ENCODE measurements at regions not wholly inside any gene's neighbourhood (a gene's known extent, or its start where the extent isn't known, plus 50 kb on each side); places are given as distances from the start of the nearest gene placed in this dataset.

DNA sequence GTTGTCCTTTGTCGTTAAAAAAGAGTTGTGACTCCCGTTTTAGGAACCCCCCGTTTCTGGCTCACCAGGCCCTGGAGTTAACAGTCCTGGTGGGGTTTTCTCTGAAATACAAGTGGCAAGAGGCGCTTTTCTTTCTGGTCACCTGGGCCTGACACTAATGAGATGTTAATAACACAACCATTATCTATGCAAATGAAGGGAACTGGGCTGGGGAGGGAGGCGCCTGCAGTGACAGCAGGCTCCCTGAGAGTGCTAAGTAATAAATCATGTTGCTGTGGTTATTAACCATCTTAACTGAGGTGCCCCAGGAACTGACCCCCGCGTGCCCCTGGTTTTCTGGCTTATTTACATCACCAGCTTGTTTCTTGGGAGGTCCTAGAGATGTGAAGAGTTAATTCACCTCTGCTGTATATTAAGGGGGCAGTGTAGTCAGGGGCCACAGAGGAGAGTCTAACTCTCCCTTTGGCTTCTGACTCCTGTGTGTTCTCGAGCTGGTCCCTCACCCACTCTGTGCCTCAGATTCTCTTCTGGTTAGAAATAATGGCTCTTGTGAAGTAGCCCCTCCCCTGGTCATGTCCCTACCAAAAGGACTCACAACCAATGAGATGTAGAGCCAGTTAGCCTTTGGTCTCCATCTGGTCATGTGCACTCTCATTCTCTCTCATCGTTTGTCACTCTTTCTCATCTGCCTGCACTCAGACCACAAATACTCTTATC, 276.6 kb upstream of the CADM1 start:
- DNase-seq (ENCODE audit: insufficient read length, low spot score) = no peak
- FAIRE-seq = no peak

DNA sequence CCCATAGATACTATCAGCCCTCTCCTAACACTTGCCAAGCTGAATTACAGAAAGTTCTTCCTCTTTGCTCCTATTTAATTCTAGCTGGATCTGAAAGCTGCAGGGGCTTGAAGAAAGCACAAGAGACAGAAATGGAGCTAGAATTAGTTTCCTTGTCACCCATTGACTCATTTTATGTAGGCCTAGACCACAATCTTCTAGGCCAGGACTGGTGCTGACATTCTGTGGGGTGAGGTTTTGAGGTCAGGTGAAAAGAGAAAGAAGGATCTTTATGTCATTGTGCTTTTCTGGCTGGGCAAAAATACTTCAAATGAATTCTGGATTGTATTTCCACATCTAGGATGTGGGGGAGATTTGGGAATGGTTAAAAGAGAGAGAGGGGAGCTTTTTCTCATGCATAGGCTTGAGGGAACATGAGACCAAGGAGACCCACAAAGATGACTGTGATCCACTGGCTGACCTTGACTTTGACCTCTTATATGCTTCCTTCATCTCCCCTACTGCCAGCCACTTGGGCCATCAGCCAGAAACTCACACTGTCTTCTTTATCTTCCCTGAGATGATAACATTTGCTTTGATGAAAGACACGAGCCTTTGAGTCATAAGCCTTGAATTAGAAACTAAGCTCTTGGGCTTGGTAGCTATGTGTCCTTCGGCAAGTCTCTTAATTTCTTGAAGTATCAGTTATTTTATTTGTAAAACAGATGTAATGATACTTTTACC, 274.9 kb upstream of the CADM1 start:
- FAIRE-seq (no peak), DNase-seq (ENCODE audit: insufficient read length, low spot score) (no peak)

DNA sequence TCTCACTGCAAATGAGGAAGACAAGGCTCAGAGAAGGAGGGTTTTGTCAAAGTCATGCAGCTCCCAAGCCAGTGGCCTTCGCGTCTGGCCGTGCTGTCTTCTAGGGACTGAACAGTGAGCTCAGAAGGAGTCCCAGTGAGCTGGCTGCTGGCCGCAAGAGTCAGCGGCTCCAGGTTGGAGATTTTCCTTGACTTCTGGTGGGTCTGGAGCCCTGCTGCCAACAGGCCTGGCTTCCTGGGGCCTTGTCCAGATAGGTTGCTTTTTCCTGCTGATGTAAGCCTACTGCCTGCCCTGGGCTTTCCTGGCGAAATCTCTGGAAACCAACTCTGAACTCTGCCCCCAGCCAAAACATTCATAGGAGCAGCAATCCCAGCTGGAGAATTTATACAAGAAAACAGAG, 272.7 kb upstream of the CADM1 start:
- DNase-seq (ENCODE audit: insufficient read length, low spot score) = no peak
- FAIRE-seq = no peak

DNA sequence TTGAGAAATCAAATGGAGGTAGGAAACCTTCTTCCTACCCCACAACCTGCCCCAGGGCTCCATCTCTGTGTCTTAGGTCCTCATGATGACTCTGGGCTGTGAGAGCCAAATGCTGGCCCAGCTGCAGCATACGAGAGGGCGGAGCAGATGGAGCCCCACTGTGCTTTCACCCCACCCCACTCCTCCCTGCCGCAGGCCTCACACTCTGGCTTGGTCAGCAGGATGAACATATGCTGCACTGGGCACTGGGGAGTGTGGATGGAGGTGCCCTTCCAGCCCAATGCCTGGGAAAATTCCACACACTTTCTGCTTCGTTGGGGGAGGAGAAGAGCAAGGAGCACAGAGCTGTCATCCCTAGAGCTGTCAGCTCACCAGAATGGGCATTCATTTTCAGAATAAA, 271.6 kb upstream of the CADM1 start:
- DNase-seq (ENCODE audit: insufficient read length, low spot score) (no peak), FAIRE-seq (no peak)

DNA sequence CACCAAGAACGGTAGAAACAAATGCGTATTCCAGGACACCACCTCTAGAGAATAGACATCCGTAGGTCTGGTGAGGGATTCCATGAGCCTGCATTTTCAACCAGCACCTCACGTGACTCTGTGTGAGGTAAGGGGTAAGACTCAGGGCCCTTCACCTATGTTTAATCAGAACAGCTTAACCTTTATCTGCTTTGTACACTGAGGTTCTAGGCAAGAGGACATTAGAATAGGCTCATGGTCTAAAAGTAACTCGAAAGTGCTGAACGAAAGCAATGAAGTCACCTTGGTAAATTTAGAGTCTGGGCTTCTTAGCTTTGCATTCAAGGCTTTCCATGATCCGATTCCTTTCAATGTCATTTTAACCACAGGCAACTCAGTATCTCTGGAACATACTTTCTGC, 270.5 kb upstream of the CADM1 start:
- no peak for FAIRE-seq
- DNase-seq (ENCODE audit: insufficient read length, low spot score) = no peak

DNA sequence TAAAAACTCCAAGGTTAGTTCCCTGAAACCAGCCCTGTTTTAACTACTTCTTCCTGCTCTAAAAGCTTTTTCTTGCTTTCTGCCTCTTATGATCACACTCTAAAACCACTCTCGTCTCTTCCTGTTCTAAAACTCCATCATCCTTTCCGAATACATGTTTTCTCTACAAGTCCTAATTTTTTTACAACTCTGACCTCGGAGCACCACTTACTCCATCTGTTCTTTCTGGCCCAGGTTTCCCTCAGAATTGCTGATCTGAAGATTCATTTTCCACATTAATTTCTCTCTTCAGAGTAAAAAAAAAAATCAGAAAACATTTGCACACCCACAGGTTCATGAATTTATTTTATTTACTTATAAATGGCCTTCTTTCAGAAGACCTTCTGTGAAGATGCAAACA, 265.7 kb upstream of the CADM1 start:
- DNase-seq (ENCODE audit: insufficient read length, low spot score) (no peak), FAIRE-seq (no peak)

DNA sequence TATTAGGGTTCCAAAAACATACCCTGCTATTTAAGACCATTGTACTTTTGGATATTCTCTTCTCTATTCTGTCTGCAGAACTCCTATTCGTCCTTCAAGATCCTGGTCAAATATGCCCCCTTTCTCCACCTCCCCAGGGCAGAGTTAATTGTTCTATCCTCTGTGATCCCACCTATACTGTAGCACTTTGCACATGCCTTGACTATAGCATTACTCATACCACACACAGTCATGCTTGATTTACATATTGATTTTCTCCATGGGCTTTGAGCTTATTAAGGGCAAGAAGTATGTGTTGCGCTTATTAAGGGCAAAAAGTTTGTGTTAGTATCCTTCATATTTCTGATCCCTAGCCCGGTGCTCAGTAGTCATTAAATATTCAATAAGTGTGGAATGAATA, 263.7 kb upstream of the CADM1 start:
- no peak for FAIRE-seq

DNA sequence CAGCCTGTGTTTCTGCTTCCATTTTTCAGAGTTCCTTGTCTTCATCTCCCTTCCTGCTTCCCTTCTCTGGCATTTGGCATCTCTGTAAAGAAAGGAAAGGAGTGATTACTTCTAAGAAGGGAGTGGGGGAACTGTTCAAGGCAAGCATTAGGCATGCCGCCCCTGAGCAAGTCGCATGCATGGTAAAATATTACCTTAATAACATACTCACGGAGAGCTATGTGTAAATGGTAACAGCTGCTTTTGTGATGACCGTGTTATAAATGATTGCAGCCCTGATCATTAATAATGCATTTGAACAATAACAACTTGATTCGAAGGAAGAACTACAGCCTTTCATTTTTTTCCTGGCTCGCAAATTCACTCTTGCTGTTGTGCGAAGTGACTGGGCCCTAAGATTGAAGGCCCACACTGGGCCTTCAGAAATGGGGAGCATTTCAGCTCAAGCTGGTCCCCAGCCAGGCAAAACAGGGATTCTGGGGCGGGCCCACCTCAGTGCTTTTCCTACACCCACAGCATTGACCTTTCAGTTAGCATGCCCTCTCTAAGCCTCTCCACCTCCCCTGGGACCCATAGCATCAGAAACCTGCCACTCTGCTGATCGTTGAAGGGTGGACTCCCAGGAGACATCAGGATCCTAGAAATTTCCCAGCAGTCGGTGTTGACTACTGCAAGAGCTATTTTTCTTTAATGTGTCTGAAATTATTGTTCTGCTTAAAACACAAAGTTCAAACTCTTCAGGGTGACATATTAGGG, 263.0 kb upstream of the CADM1 start:
- DNase-seq (ENCODE audit: insufficient read length, low spot score) (no peak), FAIRE-seq (no peak)

More for the DNA sequence above, 263.7 kb upstream of the CADM1 start:
- DNase-seq (ENCODE audit: insufficient read length, low spot score) = no peak

DNA sequence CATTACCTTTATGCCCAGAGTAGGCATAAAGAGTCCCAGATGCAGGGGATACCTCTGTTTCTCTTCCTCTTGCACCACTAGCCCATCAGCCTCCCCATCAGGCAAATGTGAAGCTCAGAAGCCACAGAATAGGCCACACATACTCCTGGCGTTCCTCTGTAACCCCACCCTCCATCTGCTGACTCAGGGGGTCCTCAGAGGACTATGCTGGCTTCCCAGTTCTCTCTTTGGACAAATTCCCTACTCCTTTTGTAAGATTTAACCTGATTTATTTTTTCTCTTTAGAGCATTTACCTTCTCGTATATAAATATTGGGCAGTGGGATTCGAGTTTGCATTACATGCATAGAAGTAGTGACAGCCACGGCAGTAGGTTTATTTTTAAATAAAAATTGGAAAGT, 262.3 kb upstream of the CADM1 start:
- DNase-seq (ENCODE audit: insufficient read length, low spot score) = no peak
- no peak for FAIRE-seq

DNA sequence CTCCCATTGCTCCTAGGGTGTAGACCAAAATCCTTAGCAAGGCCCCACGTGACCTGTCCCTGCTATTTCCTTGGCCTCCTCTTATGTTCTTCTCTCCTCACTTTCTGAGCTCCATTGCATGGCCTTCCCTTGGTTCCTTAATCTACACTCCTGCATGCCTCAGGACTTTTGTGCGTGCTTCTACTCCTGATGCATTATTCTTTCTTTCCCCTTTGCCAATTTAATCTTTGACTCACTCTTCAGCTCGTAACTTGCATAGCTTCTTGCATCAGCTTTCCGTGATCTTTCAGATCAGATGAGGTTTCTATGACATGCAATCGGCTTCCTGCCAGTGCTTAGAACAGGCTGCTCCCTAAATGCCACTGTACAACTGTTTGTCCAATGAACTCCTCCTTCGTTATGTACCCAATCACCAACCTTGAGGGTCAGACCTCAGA, 261.6 kb upstream of the CADM1 start:
- no peak for FAIRE-seq
- no peak for DNase-seq (ENCODE audit: insufficient read length, low spot score)

DNA sequence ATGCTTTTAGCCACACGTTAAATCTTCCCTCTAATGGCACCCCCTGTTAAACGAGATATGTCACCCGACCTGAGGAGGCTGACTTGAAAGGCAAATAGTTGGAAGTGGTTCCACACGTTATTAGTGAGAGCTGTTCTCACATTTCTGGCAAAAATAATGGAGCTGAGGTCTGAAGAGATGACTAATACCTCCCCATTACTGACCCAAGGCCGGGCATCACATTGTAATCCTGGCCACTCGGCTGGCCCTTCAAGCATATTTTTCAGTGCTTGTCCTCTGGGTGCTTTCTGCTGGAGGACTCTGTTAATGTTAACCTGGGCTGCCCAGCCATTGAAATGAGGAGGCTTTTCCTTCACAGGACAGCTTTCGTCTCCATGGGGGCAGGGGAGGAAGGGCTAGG, 260.0 kb upstream of the CADM1 start:
- DNase-seq (ENCODE audit: insufficient read length, low spot score) (no peak), FAIRE-seq (no peak)

DNA sequence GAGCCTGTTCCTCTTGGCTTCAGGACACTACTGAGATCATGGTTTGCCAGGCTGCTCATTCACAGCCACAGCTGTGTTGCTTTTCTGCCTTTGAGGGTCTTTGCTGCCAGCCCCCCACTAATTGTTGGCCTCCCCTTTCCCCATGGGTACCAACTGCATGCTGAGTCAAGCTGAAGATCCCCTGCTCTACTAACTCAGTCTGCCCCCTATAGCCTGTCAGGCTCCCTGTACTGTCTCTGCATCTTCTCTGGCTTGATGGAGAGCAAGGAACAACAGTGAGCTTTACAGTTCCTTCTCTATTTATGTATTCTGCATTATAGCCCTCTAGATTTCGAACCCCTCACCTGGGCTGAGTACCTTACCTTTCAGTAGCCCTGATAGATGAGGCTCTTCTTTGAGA, 257.6 kb upstream of the CADM1 start:
- FAIRE-seq (no peak), DNase-seq (ENCODE audit: insufficient read length, low spot score) (no peak)

DNA sequence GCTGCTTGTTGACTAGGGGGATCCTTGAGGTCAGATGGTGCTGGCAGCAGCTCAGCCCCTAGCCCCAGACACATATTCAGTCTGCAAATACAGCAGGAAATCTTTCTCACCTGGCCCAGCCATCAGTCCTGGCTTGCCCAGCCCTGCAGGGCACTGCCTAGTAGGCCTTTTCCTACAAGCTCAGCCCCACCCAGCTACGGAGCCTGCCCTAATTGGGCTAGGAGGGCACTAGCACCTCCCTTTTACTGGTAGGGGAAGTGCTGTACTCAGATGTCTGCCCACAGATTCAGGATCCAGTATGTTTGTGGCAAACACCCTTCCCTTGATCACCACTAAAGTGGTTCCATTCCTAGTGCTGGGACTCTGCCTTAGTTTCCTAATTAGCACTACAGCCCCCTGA, 257.1 kb upstream of the CADM1 start:
- DNase-seq (ENCODE audit: insufficient read length, low spot score) = no peak
- no peak for FAIRE-seq

DNA sequence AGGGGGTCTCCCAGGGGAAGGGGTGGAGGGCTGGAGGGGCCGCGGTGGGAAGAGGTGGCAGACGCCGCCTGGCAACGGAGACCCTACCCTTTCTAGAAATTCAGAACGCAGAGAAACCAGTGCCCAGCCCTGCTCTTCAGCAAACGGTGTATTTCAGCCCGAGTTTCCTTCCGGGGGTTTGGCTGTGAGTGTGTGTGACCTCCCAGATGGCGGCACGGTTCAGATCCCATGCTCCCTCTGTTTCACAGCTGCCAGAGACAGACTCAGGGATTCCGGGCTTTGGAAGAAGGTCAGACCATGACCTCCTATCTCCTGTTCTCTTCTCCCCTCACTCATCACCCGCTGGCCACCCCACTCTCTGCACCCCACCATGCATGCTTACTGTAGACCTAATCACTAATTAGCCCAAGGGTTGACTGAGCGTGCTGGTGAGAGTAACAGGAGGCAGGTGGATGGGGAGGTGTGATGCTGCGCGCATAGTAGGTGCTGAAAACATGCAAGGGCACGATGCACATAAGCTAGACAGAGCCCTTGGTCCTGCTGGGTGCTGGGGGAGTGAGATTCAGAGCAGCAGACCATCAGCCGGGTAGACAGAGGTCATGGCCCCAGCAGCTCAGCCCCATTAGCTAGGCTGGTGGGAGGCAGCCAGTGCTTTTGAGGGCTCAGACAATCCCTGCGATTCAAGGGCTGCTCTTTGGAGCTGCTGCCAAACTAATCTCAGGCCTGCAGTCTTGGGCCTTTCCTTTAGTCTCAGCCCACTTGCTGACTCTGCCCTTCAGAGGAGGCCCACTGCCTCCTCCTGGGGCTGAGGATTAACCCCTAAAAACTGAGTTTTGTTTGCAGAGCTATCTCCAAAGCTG, 256.5 kb upstream of the CADM1 start:
- no peak for FAIRE-seq
- DNase-seq (ENCODE audit: insufficient read length, low spot score) = no peak

DNA sequence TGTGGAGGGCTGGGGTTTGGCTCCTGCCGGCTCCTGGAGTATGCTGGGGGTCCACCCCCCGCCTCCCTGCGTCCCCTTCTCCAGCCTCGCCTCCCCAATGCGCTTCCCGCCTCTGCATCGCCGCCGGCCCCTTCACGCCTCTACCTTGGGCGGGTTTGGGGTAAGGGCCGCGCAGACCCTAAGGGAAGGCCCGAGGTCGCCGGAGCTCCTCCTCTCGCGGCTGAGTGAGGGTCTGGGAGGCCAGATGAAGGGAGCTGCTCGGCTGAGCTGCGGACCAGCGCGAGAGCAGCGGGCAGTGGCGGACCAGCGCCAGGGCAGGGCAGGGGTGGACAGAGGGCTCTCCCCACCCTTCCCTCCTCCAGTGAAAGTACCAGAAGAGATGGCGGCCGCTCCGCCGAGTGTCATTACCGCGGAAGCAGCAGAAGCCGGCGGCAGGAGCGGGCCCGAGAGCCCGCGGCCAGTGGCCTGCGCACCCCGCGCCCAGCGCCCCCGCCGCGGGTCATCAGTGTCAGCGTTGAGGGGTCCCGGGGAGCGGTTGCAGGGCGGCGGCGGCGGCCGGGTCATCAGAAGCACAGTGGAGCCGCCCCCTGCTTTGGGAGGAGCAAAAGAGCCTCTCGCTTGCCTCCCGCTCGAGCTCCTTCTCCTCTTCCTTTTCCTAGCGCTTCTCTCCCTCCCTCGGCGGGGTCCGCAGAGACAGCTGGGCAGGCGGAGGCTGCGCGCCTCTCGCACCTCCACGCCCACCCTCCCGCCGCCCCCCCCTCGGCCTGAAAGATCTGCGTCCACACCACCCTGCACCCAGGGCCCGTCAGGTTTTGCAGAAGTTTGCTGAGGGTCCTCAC, 255.6 kb upstream of the CADM1 start:
- FAIRE-seq = no peak
- DNase-seq (ENCODE audit: insufficient read length, low spot score) = no peak

DNA sequence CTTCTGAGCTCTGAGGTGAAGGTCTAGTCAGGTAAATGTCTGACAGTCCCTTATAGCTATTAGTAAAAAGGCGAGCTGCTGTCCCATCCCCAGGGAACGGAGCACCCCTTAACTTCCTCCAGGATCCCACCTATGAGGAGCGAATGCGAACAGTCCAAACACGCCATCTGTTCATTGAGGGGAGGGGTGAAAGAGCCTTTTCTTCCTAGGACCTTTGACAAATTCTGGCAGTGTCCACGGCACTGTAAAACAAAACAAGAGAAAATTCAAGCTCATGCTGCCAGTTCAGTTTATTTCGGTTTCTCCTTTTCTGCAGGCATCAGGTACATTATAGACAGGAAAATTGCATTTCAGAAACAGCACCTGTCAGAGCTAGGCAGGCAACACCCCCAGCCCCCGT, 253.8 kb upstream of the CADM1 start:
- FAIRE-seq = no peak
- DNase-seq (ENCODE audit: insufficient read length, low spot score) = no peak

DNA sequence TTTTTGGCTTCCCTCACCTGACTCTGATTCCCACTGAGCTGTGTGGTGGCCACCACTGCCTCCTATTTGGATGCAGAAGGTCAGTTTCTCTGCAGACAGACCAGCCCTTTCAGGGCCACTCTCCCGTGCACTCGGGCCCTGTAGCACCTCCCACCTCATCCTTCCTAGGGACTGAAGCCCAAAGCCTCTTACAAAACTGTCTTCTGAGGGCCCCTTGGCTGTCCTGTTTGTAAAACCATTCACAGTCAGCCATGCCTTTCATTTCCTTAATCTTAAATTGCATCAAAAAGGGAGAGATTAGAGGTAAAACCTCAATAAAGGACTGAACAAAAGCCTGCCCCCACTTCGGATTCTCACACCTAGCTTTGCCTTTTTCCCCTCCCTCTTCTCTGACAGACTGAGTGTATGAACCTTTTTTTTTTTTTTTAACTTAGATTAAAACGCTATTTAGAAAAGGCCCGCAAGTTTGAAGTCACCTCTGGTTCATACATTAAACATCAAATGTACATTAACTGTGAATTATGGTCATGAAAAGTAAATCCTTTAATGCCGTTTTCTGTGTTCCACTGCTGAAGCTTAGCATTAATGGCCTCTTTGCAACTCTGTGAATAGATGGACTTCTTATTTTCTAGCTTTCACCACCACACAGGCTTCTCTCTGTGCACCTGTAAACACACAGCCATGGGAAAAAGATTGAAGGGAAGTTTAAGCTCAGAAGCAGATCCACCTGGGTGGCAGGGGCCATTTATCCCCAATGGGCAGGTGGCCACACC, 247.2 kb upstream of the CADM1 start:
- FAIRE-seq (no peak), DNase-seq (ENCODE audit: insufficient read length, low spot score) (no peak)

DNA sequence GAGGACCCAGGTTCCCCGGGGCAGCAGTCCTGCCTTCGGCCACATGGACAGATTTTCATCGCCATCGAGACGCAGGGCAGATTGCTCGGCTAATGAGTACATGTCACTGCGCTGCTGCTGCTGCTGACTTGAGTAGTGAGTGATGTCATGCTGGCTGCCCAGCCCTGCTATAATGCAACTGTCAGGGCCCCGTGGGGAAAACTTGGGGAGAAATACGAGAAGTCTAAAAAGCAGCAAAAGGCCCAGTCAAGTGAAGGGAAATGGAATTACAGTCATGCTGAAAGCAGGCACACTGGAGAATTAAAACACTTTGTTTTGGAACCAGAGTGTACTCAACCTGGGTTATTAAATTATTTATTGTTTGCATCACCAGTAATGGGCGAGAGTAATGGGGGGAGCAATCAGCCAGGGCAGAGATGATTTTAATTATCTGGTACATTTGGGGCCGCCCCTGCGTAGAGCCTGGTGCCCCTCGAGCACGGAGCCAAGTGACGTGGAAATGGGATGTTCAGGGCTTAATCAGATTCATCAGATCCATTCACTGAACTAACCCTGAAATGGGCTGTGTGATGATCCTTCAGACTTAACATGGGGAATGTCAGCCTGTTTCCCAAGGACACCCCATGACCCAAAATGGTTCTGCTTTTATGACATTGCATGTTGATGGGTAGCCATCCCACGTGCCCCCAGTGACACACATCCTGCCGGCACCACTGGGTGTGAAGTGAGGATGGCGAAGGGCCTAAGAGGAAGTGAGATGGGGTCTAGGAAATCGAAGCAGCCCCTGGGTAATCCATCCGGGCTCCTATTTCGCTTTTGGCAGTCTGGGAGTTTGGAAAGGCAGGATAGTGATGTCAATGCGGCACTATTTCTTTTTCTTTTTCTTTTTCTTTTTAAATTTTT, 241.6 kb upstream of the CADM1 start:
- FAIRE-seq (no peak), DNase-seq (ENCODE audit: insufficient read length, low spot score) (no peak)
